ENCODE measurements at regions not wholly inside any gene's neighbourhood (a gene's known extent, or its start where the extent isn't known, plus 50 kb on each side); places are given as distances from the start of the nearest gene placed in this dataset.

GRCh38 chr21:27126140-27126539 is 159.3 kb upstream of the ADAMTS5 start:
- in situ Hi-C loops (cut with MboI; ENCODE audit: low sequenced_read_pairs, unreplicated experiment): no loop called here
- TF ChIP-seq, protein P1, sequence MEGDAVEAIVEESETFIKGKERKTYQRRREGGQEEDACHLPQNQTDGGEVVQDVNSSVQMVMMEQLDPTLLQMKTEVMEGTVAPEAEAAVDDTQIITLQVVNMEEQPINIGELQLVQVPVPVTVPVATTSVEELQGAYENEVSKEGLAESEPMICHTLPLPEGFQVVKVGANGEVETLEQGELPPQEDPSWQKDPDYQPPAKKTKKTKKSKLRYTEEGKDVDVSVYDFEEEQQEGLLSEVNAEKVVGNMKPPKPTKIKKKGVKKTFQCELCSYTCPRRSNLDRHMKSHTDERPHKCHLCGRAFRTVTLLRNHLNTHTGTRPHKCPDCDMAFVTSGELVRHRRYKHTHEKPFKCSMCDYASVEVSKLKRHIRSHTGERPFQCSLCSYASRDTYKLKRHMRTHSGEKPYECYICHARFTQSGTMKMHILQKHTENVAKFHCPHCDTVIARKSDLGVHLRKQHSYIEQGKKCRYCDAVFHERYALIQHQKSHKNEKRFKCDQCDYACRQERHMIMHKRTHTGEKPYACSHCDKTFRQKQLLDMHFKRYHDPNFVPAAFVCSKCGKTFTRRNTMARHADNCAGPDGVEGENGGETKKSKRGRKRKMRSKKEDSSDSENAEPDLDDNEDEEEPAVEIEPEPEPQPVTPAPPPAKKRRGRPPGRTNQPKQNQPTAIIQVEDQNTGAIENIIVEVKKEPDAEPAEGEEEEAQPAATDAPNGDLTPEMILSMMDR (IDR thresholded peaks at IDR 0.05; ENCODE audit: borderline replicate concordance, control extremely low read depth, extremely low read depth, insufficient read depth, missing control alignments): no peak
- no peak for DNase-seq (ENCODE audit: low spot score)

DNA sequence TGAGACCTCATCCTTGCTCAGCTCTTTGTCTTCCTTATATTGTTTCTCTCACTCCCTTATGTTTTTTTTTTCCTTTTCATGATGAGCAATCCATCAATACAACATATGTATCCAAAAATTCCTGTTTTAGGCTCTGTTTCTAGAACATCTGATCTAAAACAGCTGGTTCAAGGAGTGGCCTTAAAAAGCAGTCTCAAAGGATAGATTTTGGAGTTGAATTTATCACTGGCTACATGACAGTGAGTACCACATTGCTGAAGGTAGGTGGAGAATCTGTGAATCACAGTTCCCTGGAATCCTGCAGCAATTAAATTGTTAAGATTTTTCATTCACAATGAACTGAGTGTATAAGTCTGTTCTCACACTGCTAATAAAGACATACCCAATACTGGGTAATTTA is 155.8 kb upstream of the ADAMTS5 start:
- in situ Hi-C loops (cut with MboI; ENCODE audit: low sequenced_read_pairs, unreplicated experiment): no loop called here
- TF ChIP-seq, protein P1 (IDR thresholded peaks at IDR 0.05; ENCODE audit: borderline replicate concordance, control extremely low read depth, extremely low read depth, insufficient read depth, missing control alignments): no peak
- no peak for DNase-seq (ENCODE audit: low spot score)

- DNase-seq (ENCODE audit: low spot score): no peak
- TF ChIP-seq, protein P1 (IDR thresholded peaks at IDR 0.05; ENCODE audit: borderline replicate concordance, control extremely low read depth, extremely low read depth, insufficient read depth, missing control alignments): no peak
- in situ Hi-C loops (cut with MboI; ENCODE audit: low sequenced_read_pairs, unreplicated experiment): no loop called here
Observed at GRCh38 chr21:27114111-27114510, 147.2 kb upstream of the ADAMTS5 start.

GRCh38 chr21:27112186-27112585 is 145.3 kb upstream of the ADAMTS5 start:
- in situ Hi-C loops (cut with MboI; ENCODE audit: low sequenced_read_pairs, unreplicated experiment): no loop called here
- no peak for DNase-seq (ENCODE audit: low spot score)
- TF ChIP-seq, protein P1 (IDR thresholded peaks at IDR 0.05; ENCODE audit: borderline replicate concordance, control extremely low read depth, extremely low read depth, insufficient read depth, missing control alignments): no peak

DNA sequence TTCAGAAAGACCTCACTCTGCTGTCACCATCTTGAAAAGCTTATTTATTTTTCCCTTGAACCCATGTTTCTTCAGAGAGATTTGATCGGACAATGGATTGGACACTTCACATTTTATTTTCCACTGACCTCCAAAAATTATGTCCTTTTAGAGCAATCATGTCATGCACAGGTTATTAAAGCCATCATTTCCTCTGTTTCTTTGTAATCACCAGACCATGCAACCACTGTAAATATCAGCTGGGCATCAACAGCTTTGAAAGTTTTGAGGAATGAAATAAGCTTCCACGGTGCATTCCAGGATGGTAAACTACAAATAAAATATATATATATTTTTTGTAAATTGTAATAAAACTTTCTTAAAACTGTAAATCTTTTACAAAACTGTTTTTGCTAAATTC is 144.1 kb upstream of the ADAMTS5 start:
- in situ Hi-C loops (cut with MboI; ENCODE audit: low sequenced_read_pairs, unreplicated experiment): no loop called here
- TF ChIP-seq, protein P1 (IDR thresholded peaks at IDR 0.05; ENCODE audit: borderline replicate concordance, control extremely low read depth, extremely low read depth, insufficient read depth, missing control alignments): no peak
- no peak for DNase-seq (ENCODE audit: low spot score)

DNA sequence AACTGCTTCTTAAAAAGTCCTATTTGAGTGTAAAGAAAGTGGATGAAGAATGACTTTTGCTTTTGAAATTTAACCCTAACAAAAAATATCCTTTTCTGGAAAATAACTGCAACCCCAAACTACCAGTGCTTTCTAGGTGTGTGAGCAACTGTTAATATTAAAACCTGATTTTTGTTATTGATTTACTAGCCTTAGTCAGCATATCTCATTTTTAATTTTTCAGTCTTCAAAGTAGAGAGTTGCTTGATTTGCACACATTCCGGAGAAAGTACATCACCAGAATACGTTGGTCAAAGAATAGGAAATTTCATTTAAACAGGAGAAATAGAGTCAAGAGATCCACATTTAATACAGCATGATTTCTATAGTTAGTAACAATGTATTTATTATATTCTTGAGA is 141.8 kb upstream of the ADAMTS5 start:
- in situ Hi-C loops (cut with MboI; ENCODE audit: low sequenced_read_pairs, unreplicated experiment): no loop called here
- no peak for DNase-seq (ENCODE audit: low spot score)
- TF ChIP-seq, protein P1 (IDR thresholded peaks at IDR 0.05; ENCODE audit: borderline replicate concordance, control extremely low read depth, extremely low read depth, insufficient read depth, missing control alignments): no peak

DNA sequence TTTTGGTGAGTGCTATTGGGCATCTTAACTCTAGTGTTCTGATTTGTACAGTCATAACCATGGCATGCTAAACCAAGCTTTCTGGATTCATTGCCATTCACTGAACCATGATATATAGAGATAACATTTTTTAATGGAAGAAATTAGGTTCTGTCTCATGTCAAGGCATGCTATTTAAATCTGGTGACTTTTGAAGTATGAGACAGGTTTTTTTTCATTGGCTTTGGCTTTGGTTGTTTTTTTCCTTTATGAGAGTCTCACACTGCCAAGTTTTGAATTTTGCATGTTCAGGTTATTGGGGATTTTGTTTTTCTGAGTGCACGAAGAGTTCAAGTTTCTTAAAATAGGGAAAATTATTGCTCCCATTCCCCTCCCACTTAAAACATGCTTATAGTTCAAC is 141.3 kb upstream of the ADAMTS5 start:
- no peak for DNase-seq (ENCODE audit: low spot score)
- TF ChIP-seq, protein P1 (IDR thresholded peaks at IDR 0.05; ENCODE audit: borderline replicate concordance, control extremely low read depth, extremely low read depth, insufficient read depth, missing control alignments): no peak
- in situ Hi-C loops (cut with MboI; ENCODE audit: low sequenced_read_pairs, unreplicated experiment): no loop called here
